HG02571 (cell line): ENCODE measurements at regions not wholly inside any gene's neighbourhood (a gene's known extent, or its start where the extent isn't known, plus 50 kb on each side); places are given as distances from the start of the nearest gene placed in this dataset.
"Not testable (repeated sequence)": the region's sequence is repeated elsewhere in the genome, so short reads cannot be mapped to it uniquely, and the experiment has no call there.

Source experiments
- ATAC-seq: cut with Tn5 transposase; IDR thresholded peaks from one replicate; pipeline ENCODE4 v1.9.1; 2021; ENCODE audit warnings: mild to moderate bottlenecking, moderate library complexity; ENCODE audit not compliant: unreplicated experiment

- no peak for ATAC-seq
Measured at GRCh38 chr10:33715303-33715975, 381.0 kb upstream of the NRP1 start.

- no peak for ATAC-seq
Measured at GRCh38 chr10:33712825-33713224, 378.4 kb upstream of the NRP1 start.

GRCh38 chr10:33710006-33710405 is 375.5 kb upstream of the NRP1 start:
- no peak for ATAC-seq

GRCh38 chr10:33709008-33709753 is 374.7 kb upstream of the NRP1 start:
- no peak for ATAC-seq

GRCh38 chr10:33708561-33708960 is 374.1 kb upstream of the NRP1 start:
- no peak for ATAC-seq

GRCh38 chr10:33706746-33707145 is 372.3 kb upstream of the NRP1 start:
- no peak for ATAC-seq

- no peak for ATAC-seq
Measured at GRCh38 chr10:33706191-33706590, 371.7 kb upstream of the NRP1 start.

GRCh38 chr10:33704214-33704830 is 369.9 kb upstream of the NRP1 start:
- ATAC-seq = no peak

- no peak for ATAC-seq
Measured at GRCh38 chr10:33703501-33704213, 369.2 kb upstream of the NRP1 start.

GRCh38 chr10:33698033-33698432 is 363.6 kb upstream of the NRP1 start:
- no peak for ATAC-seq

- ATAC-seq = no peak
Measured at GRCh38 chr10:33697016-33697415, 362.5 kb upstream of the NRP1 start.

GRCh38 chr10:33695536-33695935 is 361.1 kb upstream of the NRP1 start:
- ATAC-seq = no peak

- ATAC-seq = not testable (repeated sequence)
Measured at GRCh38 chr10:33690536-33690935, 356.1 kb upstream of the NRP1 start.

- ATAC-seq = no peak
Measured at GRCh38 chr10:33688506-33688905, 354.0 kb upstream of the NRP1 start.

- ATAC-seq = no peak
Measured at GRCh38 chr10:33684211-33684611, 349.7 kb upstream of the NRP1 start.

GRCh38 chr10:33681595-33681994 is 347.1 kb upstream of the NRP1 start:
- ATAC-seq = no peak

- ATAC-seq = no peak
Measured at GRCh38 chr10:33680036-33680435, 345.6 kb upstream of the NRP1 start.

- ATAC-seq = no peak
Measured at GRCh38 chr10:33676606-33677339, 342.3 kb upstream of the NRP1 start.

GRCh38 chr10:33674986-33675599 is 340.6 kb upstream of the NRP1 start:
- ATAC-seq = no peak

GRCh38 chr10:33674491-33674890 is 340.0 kb upstream of the NRP1 start:
- ATAC-seq = no peak
